Upper lobe of left lung (tissue), 4 donors: ENCODE measurements at regions not wholly inside any gene's neighbourhood (a gene's known extent, or its start where the extent isn't known, plus 50 kb on each side); places are given as distances from the start of the nearest gene placed in this dataset.

Experiments
- CTCF ChIP-seq, 6 experiments: fragments of 450-650 bp in 4 of 6; fragments of 200-600 bp in 2 of 6; sonication (generic) in 2 of 6; IDR thresholded peaks; one replicate each; pipeline ENCODE4 v1.5.1; 2016 to 2019; ENCODE audit warnings: antibody characterized with exemption in 6 of 6
- POLR2A ChIP-seq, 4 donors: fragments of 450-650 bp; IDR thresholded peaks; one replicate each; pipeline ENCODE4 v1.5.1; 2016 to 2017; ENCODE audit warnings: antibody characterized with exemption in 4 of 4, mild to moderate bottlenecking in 2 of 4

DNA sequence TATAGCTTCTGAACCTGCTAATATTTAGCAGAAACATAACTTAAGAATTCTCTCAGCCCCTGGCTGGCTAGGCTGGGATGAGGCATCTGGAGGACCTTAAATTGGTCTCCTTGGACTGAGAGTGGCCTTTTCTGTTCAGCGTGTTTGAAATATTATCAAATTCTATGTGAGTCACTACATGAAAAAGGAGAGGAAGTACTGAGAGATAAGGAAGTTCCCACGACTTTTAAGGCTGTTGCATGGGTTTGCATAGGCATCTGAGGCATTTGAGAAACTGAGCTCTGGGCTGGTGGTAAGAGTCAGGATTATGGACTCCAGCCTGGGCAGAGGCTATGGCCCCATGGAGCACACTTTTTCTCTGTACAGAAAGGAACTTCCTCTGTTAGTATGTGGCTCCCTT is 816.2 kb upstream of the GRAMD2B start:
- TF ChIP-seq POLR2A (IDR thresholded peaks at IDR 0.05) (no peak), CTCF (IDR thresholded peaks at IDR 0.05) (no peak)
